CD4-positive, CD25-positive, alpha-beta regulatory T cell (primary cell): ENCODE measurements at regions not wholly inside any gene's neighbourhood (a gene's known extent, or its start where the extent isn't known, plus 50 kb on each side); places are given as distances from the start of the nearest gene placed in this dataset.
A peak's percentile ranks its signal among the peaks of the same experiment; 100 is the strongest.

Experiments used
- ATAC-seq, 2 donors: fragments of 150-1000 bp; cut with Tn5 transposase; one replicate each; pipeline ENCODE4 v1.10.0; 2021; ENCODE audit warnings: low read depth in 2 of 2, moderate number of reproducible peaks in 2 of 2, moderate library complexity in 1 of 2
- DNase-seq, 3 donors: peaks; one replicate each; pipeline versions ENCODE4 v3.0.0 to v3.0.0-alpha.2; 2012 to 2022; ENCODE audit warnings: mixed read lengths in 1 of 3
- H3K27ac ChIP-seq: one replicate; pipeline ENCODE4 v1.7.0; 2013; ENCODE audit warnings: mild to moderate bottlenecking, low read length; ENCODE audit not compliant: insufficient read depth, poor library complexity, severe bottlenecking
- H3K27me3 ChIP-seq: one replicate; pipeline ENCODE4 v1.7.0; 2013; ENCODE audit warnings: low read length; ENCODE audit not compliant: control insufficient read depth, insufficient read depth
- H3K36me3 ChIP-seq: one replicate; pipeline ENCODE4 v1.7.0; 2013; ENCODE audit warnings: mild to moderate bottlenecking, low read length, moderate library complexity; ENCODE audit not compliant: control insufficient read depth, insufficient read depth
- H3K4me1 ChIP-seq: 2 replicates; pipeline ENCODE4 v1.7.0; 2013; ENCODE audit warnings: mild to moderate bottlenecking, low read length; ENCODE audit not compliant: insufficient read depth, control insufficient read depth, poor library complexity, severe bottlenecking
- H3K4me3 ChIP-seq: one replicate; pipeline ENCODE4 v1.7.0; 2013; ENCODE audit warnings: low read depth, mild to moderate bottlenecking, low read length, moderate library complexity
- H3K9me3 ChIP-seq, 2 experiments: 1 replicate in 1 of 2; 2 replicates in 1 of 2; pipeline ENCODE4 v1.7.0; 2013; ENCODE audit warnings: low read length in 2 of 2, mild to moderate bottlenecking in 1 of 2, moderate library complexity in 1 of 2; ENCODE audit not compliant: control insufficient read depth in 2 of 2
- H3K27ac Mint-ChIP-seq, 3 donors: one replicate each; pipeline ENCODE4 v1.8.0; 2020 to 2022; ENCODE audit warnings: mild to moderate bottlenecking in 3 of 3, mixed read lengths in 3 of 3, moderate library complexity in 2 of 3
- H3K27me3 Mint-ChIP-seq: one replicate; pipeline ENCODE4 v1.8.0; 2022; ENCODE audit warnings: mild to moderate bottlenecking, mixed read lengths
- H3K36me3 Mint-ChIP-seq: one replicate; pipeline ENCODE4 v1.8.0; 2020; ENCODE audit warnings: mixed read lengths
- H3K4me1 Mint-ChIP-seq, 4 donors: one replicate each; pipeline ENCODE4 v1.8.0; 2020 to 2022; ENCODE audit warnings: mixed read lengths in 4 of 4, mild to moderate bottlenecking in 1 of 4
- H3K4me3 Mint-ChIP-seq, 4 donors: one replicate each; pipeline ENCODE4 v1.8.0; 2020 to 2022; ENCODE audit warnings: mild to moderate bottlenecking in 4 of 4, mixed read lengths in 4 of 4, moderate library complexity in 3 of 4
- H3K9me3 Mint-ChIP-seq, 7 donors: one replicate each; pipeline ENCODE4 v1.8.0; 2020 to 2022; ENCODE audit warnings: mixed read lengths in 7 of 7, mild to moderate bottlenecking in 3 of 7, moderate library complexity in 2 of 7

GRCh38 chr9:7265181-7265580, 507.4 kb downstream of the KDM4C start:
- Mint-ChIP-seq H3K4me1 (no peaks in the 10 kb centered on the region), H3K4me3 (no peak overlapping the region), H3K27me3 (peaks cover 20% of the 10 kb centered on the region), H3K27ac (no peak overlapping the region), H3K36me3 (no peaks in the 10 kb centered on the region), H3K9me3 (peaks cover 0 to 1% (median 0%) of the 10 kb centered on the region in 7 donors)
- Histone ChIP-seq H3K36me3 (no peaks in the 10 kb centered on the region), H3K27me3 (peaks cover 7% of the 10 kb centered on the region), H3K4me1 (no peaks in the 10 kb centered on the region), H3K9me3 (no peaks in the 10 kb centered on the region), H3K27ac (no peak overlapping the region), H3K4me3 (no peak overlapping the region)
- no peak for DNase-seq
- no peak for ATAC-seq

DNA sequence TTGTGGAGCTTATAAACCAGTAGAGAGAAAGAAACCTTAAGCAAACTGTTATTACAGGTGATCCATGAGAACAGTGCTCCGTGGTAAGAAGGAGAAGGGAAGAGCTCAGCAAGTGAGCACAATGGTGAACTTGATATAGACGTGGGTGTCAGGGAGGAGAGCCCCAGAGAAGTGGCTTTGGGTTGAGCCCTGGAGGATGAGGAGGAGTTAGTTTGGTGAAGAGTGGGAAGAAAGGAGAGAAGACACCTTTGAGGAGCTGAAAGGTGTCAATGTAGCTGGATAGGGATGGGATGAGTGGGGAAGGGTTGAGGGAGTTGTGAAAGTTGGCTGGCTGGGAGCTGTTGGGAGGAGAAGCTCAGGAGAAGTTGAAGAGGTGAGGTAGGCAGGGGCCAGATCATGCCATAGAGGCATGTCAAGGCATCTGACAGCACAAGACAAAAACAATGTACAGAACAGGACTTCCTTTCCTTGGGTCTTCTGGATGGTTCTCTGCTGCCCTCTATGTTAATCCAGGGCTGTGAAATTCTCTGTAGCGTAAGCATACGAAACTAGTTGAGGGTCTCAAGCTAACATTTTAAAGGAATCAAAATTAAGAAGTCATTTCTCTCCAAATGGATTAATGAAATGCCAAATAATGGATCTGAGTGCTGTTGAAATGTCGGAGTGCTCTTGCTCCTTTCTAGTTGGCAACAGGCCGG, 501.9 kb downstream of the KDM4C start:
- DNase-seq: peak in 1 of 3 donors; percentile 28
- H3K9me3 Mint-ChIP-seq: peaks cover 0 to 5% (median 0%) of the 10 kb centered on the region in 7 donors
- no peak for ATAC-seq

GRCh38 chr9:7258688-7259396, 501.1 kb downstream of the KDM4C start:
- ATAC-seq (no peak), DNase-seq (no peak)
- Histone ChIP-seq H3K9me3 (no peaks in the 10 kb centered on the region), H3K27me3 (peaks cover 3% of the 10 kb centered on the region), H3K36me3 (no peaks in the 10 kb centered on the region), H3K27ac (no peak overlapping the region), H3K4me3 (no peak overlapping the region), H3K4me1 (no peaks in the 10 kb centered on the region)
- Mint-ChIP-seq H3K4me1 (peaks cover 0 to 5% (median 0%) of the 10 kb centered on the region in 4 donors), H3K9me3 (peaks cover 0 to 7% (median 1%) of the 10 kb centered on the region in 7 donors), H3K4me3 (no peak overlapping the region), H3K27ac (no peak overlapping the region), H3K27me3 (peaks cover 21% of the 10 kb centered on the region), H3K36me3 (no peaks in the 10 kb centered on the region)

More for the DNA sequence above, 501.9 kb downstream of the KDM4C start:
- no peak overlapping the region for H3K4me3 Mint-ChIP-seq
- Histone ChIP-seq H3K9me3 (no peaks in the 10 kb centered on the region), H3K4me1 (no peaks in the 10 kb centered on the region), H3K36me3 (no peaks in the 10 kb centered on the region), H3K27ac (no peak overlapping the region), H3K27me3 (peaks cover 3% of the 10 kb centered on the region), H3K4me3 (no peak overlapping the region)
- peaks cover 21% of the 10 kb centered on the region for H3K27me3 Mint-ChIP-seq
- peaks cover 0 to 5% (median 0%) of the 10 kb centered on the region in 4 donors for H3K4me1 Mint-ChIP-seq
- no peaks in the 10 kb centered on the region for H3K36me3 Mint-ChIP-seq
- no peak overlapping the region for H3K27ac Mint-ChIP-seq

GRCh38 chr9:7246917-7247522, 489.2 kb downstream of the KDM4C start:
- H3K9me3 Mint-ChIP-seq: peaks cover 0 to 1% (median 0%) of the 10 kb centered on the region in 7 donors

GRCh38 chr9:7245976-7246580, 488.3 kb downstream of the KDM4C start:
- Mint-ChIP-seq H3K4me1 (no peaks in the 10 kb centered on the region), H3K4me3 (no peak overlapping the region), H3K36me3 (no peaks in the 10 kb centered on the region), H3K9me3 (peaks cover 0 to 4% (median 0%) of the 10 kb centered on the region in 7 donors), H3K27me3 (peaks cover 9% of the 10 kb centered on the region), H3K27ac (no peak overlapping the region)
- DNase-seq (no peak), ATAC-seq (no peak)
- H3K27ac ChIP-seq: no peak overlapping the region
- H3K36me3 ChIP-seq: no peaks in the 10 kb centered on the region
- H3K27me3 ChIP-seq: no peaks in the 10 kb centered on the region
- no peaks in the 10 kb centered on the region for H3K4me1 ChIP-seq
- H3K9me3 ChIP-seq: no peaks in the 10 kb centered on the region
- H3K4me3 ChIP-seq: no peak overlapping the region

More at GRCh38 chr9:7246917-7247522, 489.2 kb downstream of the KDM4C start:
- Histone ChIP-seq H3K4me1 (no peaks in the 10 kb centered on the region), H3K27ac (no peak overlapping the region), H3K27me3 (no peaks in the 10 kb centered on the region), H3K36me3 (no peaks in the 10 kb centered on the region), H3K9me3 (no peaks in the 10 kb centered on the region), H3K4me3 (no peak overlapping the region)
- no peak overlapping the region for H3K4me3 Mint-ChIP-seq
- DNase-seq (no peak), ATAC-seq (no peak)
- peaks cover 9% of the 10 kb centered on the region for H3K27me3 Mint-ChIP-seq
- H3K4me1 Mint-ChIP-seq: no peaks in the 10 kb centered on the region
- H3K36me3 Mint-ChIP-seq: no peaks in the 10 kb centered on the region
- no peak overlapping the region for H3K27ac Mint-ChIP-seq

- DNase-seq (no peak), ATAC-seq (no peak)
- no peaks in the 10 kb centered on the region for H3K36me3 ChIP-seq
- Mint-ChIP-seq H3K36me3 (no peaks in the 10 kb centered on the region), H3K9me3 (peaks cover 0 to 4% (median 0%) of the 10 kb centered on the region in 7 donors), H3K4me1 (no peaks in the 10 kb centered on the region), H3K4me3 (no peak overlapping the region), H3K27ac (no peak overlapping the region), H3K27me3 (peaks cover 14% of the 10 kb centered on the region)
- H3K27ac ChIP-seq: no peak overlapping the region
- no peaks in the 10 kb centered on the region for H3K27me3 ChIP-seq
- H3K9me3 ChIP-seq: no peaks in the 10 kb centered on the region
- H3K4me1 ChIP-seq: no peaks in the 10 kb centered on the region
- no peak overlapping the region for H3K4me3 ChIP-seq
Observed at GRCh38 chr9:7243838-7244237, 486.1 kb downstream of the KDM4C start.

DNA sequence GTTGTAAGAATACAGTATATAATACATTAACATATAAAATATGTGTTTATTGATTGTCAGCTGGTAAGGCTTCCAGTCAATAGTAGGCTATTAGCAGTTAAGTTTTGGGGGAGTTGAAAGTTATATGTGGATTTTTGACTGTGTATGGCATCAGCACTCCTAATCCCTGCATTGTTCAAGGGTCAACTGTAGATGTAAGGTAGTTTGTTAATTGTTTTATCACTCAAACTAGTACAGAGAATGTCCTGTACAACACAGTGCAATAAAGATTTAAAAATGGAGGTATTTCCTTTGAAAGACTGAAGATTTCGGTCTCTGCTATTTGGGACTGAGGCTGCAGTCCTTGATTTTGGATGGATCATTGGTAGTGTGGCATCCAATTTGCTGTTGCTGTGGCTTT, 484.4 kb downstream of the KDM4C start:
- no peak overlapping the region for H3K4me3 Mint-ChIP-seq
- no peak overlapping the region for H3K27ac ChIP-seq
- ATAC-seq: no peak

More for the DNA sequence above, 484.4 kb downstream of the KDM4C start:
- Histone ChIP-seq H3K4me1 (peaks cover 4% of the 10 kb centered on the region), H3K27me3 (no peaks in the 10 kb centered on the region), H3K9me3 (no peaks in the 10 kb centered on the region), H3K36me3 (no peaks in the 10 kb centered on the region), H3K4me3 (no peak overlapping the region)
- Mint-ChIP-seq H3K36me3 (no peaks in the 10 kb centered on the region), H3K9me3 (peaks cover 0 to 4% (median 0%) of the 10 kb centered on the region in 7 donors), H3K27me3 (peaks cover 14% of the 10 kb centered on the region), H3K27ac (no peak overlapping the region), H3K4me1 (peaks cover 0 to 11% (median under 1%) of the 10 kb centered on the region in 4 donors)
- no peak for DNase-seq
